ENCODE measurements at regions not wholly inside any gene's neighbourhood (a gene's known extent, or its start where the extent isn't known, plus 50 kb on each side); places are given as distances from the start of the nearest gene placed in this dataset.

DNA sequence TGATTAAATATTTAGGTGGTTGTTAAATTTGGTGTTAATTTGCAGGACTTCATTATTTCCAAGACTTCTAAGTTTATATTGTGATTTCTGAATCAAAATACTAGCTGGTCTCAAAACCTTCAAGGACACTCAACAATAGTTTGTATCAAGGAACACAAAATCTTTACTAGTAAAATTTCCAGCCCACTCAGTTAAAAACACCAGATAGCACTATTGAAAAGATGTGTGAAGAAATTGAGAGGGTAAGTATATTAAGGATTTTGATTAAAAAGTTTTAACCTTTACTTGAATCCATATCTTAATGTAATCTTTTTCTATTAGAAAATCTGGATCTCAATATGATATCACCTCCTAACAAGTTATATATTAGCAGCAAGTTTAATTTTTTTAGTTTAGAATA is 89.3 kb upstream of the UGT8 start:
- no peak overlapping the region for H3K4me3 ChIP-seq
- no peak for TF ChIP-seq CTCF (IDR thresholded peaks at IDR 0.05)
- no peaks in the 10 kb centered on the region for H3K4me1 ChIP-seq
- H3K36me3 ChIP-seq, result no peaks in the 10 kb centered on the region
- H3K27me3 ChIP-seq, result no peaks in the 10 kb centered on the region
- no peak overlapping the region for H3K27ac ChIP-seq
- no peaks in the 10 kb centered on the region for H3K9me3 ChIP-seq
- no peak for DNase-seq (ENCODE audit: low spot score)

DNA sequence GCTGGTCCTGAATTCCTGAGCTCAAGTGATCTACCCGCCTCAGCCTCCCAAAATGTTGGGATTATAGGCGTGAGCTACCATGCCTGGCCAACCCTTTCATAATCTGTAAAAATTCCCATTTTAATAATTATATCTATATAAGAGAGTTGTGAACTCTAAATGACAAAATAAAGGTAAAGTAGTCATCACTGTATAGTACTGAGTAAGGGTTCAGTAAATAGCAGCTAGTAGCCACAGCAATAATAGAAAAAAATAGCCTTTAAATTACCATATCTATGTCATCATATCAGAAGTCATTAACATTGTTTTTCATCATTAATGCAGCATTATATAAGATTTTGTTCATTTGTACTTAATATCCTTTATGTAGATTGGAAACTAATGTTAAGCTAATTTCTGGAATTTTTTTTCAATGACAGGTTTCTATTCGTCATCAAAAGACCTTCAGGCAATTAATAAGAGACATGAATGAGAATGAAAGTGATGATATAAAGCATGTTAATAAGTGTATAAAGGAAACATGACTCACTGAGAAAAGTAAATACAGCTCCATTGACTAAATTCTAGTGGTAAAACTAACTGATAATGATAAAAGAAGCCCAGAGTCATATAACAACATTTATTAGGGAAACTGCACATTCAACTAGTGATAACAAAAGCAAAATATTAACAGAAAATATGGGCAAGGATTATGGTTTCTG is 85.9 kb upstream of the UGT8 start:
- no peaks in the 10 kb centered on the region for H3K9me3 ChIP-seq
- no peaks in the 10 kb centered on the region for H3K4me1 ChIP-seq
- no peaks in the 10 kb centered on the region for H3K36me3 ChIP-seq
- no peak for DNase-seq (ENCODE audit: low spot score)
- TF ChIP-seq CTCF (IDR thresholded peaks at IDR 0.05), result no peak
- H3K4me3 ChIP-seq, result no peak overlapping the region
- no peak overlapping the region for H3K27ac ChIP-seq
- no peaks in the 10 kb centered on the region for H3K27me3 ChIP-seq

DNA sequence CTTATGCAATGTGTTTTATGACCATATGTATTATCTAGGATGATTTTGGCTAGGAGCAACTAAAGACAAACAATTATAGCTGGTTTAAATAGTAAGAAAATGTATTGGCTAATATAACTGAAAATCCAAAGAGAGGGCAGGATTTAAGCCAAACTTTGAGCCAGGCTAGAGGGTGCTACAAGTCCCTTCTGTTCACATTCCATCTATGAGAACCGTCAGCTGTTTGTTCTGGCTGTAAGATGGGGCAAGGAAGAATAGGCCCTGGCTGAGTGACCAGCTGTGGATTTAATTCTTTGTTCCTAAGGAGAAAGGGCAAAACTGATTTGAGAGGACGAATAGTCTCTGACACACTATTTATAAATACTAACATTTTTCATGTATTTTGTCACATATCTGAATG is 79.2 kb upstream of the UGT8 start:
- Histone ChIP-seq H3K36me3 (no peaks in the 10 kb centered on the region), H3K27me3 (no peaks in the 10 kb centered on the region), H3K4me1 (no peaks in the 10 kb centered on the region), H3K4me3 (no peak overlapping the region), H3K27ac (no peak overlapping the region), H3K9me3 (no peaks in the 10 kb centered on the region)
- no peak for DNase-seq (ENCODE audit: low spot score)
- TF ChIP-seq CTCF (IDR thresholded peaks at IDR 0.05), result no peak

DNA sequence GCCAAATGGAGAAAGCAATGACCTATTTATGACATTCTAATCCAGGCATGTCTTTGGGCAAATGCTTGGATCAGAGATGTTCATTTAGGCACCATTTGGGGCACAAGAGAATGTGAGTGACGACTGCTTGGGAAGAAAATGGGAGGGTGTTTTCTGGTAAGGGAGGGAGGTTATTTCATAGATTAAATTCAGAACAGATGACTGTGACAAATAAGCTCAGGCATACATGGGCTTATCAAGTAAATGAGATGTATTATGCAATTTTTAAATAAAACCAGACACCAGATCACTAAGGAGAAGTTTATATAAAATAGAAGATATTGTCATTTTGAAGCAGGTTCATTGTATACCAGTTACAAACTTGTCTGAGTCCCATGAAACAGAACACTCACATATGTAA is 71.4 kb upstream of the UGT8 start:
- no peaks in the 10 kb centered on the region for H3K9me3 ChIP-seq
- TF ChIP-seq CTCF (IDR thresholded peaks at IDR 0.05), result no peak
- H3K4me1 ChIP-seq, result no peaks in the 10 kb centered on the region
- H3K27ac ChIP-seq, result no peak overlapping the region
- DNase-seq (ENCODE audit: low spot score), result no peak
- H3K4me3 ChIP-seq, result no peak overlapping the region
- H3K36me3 ChIP-seq, result no peaks in the 10 kb centered on the region
- no peaks in the 10 kb centered on the region for H3K27me3 ChIP-seq

DNA sequence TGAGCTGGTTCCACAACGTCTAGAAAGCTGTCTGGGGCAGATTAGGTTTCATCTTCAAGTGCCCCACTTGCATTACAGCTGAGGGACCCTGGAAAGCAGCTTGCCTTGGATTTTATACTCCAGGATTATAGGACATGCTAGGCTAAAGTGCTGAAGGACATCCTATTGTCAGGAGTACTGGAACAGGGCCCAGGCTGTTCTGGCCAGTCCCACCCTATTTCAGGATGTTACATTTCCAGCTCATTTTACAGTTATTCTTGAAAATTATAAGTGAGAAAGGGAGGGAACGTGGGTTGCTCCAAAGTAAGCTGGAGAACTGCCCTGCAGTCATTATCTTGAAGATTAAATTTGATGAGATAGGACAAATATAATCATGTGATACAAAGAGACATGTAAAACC is 71.0 kb upstream of the UGT8 start:
- no peak for TF ChIP-seq CTCF (IDR thresholded peaks at IDR 0.05)
- no peaks in the 10 kb centered on the region for H3K27me3 ChIP-seq
- DNase-seq (ENCODE audit: low spot score), result no peak
- no peak overlapping the region for H3K27ac ChIP-seq
- no peaks in the 10 kb centered on the region for H3K4me1 ChIP-seq
- no peaks in the 10 kb centered on the region for H3K36me3 ChIP-seq
- no peak overlapping the region for H3K4me3 ChIP-seq
- no peaks in the 10 kb centered on the region for H3K9me3 ChIP-seq

DNA sequence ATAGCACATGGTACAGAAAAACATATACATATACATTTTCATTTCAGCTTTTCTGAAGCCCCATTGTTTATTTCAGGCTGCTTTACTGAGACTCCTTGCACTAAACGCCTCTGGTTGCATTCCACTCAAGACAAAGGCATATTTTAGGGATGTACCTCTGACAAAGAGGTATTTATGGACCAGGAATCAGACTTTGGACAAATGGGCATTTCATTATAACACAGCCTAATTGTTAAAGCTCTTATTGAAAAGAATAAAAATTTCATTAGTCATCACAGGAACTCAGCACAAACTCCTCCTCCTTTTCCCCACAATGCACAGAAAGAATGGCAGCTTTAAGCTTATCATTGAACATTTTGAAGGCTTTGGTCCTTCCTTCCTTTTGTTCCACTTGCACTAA is 62.9 kb upstream of the UGT8 start:
- no peaks in the 10 kb centered on the region for H3K36me3 ChIP-seq
- H3K4me3 ChIP-seq, result no peak overlapping the region
- H3K4me1 ChIP-seq, result no peaks in the 10 kb centered on the region
- H3K9me3 ChIP-seq, result no peaks in the 10 kb centered on the region
- H3K27ac ChIP-seq, result no peak overlapping the region
- no peak for DNase-seq (ENCODE audit: low spot score)
- H3K27me3 ChIP-seq, result no peaks in the 10 kb centered on the region
- no peak for TF ChIP-seq CTCF (IDR thresholded peaks at IDR 0.05)
